HG03575 (cell line): ENCODE measurements at regions not wholly inside any gene's neighbourhood (a gene's known extent, or its start where the extent isn't known, plus 50 kb on each side); places are given as distances from the start of the nearest gene placed in this dataset.

Experiments used
- ATAC-seq: cut with Tn5 transposase; IDR thresholded peaks from one replicate; pipeline ENCODE4 v1.9.1; 2021; ENCODE audit not compliant: unreplicated experiment, insufficient number of reproducible peaks, low FRiP score; ENCODE audit errors: extremely low read depth

- no peak for ATAC-seq
Measured at GRCh38 chr3:25041871-25042584, 386.0 kb upstream of the RARB start.

DNA sequence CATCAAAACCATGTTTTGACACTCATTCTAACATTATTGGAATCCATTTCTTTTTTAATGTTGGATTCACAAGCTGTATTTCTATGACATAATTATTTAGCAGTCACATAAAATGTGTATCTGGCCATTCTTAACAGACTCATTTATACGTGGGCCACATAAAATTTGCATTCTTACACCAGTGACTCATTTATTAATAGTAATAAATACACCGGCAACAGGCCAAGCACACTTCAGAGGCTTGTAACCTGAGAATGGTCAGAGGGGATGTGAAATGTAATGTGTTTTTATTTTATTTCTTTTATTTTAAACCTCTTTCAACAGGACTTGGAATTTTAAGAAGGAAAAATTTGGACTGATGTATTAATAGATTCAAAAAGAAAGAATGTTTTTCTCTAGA, 384.9 kb upstream of the RARB start:
- ATAC-seq: no peak

DNA sequence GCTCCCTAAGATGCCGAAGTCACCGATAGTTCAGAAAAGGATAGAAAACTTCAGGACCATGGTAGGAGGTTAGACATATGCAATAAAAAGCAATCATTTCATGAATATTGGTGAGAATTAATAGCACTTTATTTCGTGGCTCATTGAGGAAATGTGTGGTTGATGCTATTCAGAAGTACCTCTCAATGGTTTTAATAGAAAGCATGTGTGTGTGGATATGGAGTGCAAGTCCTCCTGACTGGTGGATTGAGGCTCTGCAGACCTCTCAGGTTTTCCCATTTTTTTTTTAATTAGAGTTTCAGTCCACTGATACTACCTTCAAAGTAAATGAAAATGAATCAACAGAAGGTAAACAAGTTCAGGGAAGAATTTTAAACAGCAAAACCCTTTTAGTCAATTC, 384.3 kb upstream of the RARB start:
- no peak for ATAC-seq

- no peak for ATAC-seq
Measured at GRCh38 chr3:25044762-25045710, 383.0 kb upstream of the RARB start.

GRCh38 chr3:25046911-25047771, 380.9 kb upstream of the RARB start:
- ATAC-seq: no peak

GRCh38 chr3:25049304-25049703, 378.8 kb upstream of the RARB start:
- no peak for ATAC-seq

- no peak for ATAC-seq
Measured at GRCh38 chr3:25053360-25053759, 374.7 kb upstream of the RARB start.

GRCh38 chr3:25056036-25056755, 371.9 kb upstream of the RARB start:
- ATAC-seq: no peak

DNA sequence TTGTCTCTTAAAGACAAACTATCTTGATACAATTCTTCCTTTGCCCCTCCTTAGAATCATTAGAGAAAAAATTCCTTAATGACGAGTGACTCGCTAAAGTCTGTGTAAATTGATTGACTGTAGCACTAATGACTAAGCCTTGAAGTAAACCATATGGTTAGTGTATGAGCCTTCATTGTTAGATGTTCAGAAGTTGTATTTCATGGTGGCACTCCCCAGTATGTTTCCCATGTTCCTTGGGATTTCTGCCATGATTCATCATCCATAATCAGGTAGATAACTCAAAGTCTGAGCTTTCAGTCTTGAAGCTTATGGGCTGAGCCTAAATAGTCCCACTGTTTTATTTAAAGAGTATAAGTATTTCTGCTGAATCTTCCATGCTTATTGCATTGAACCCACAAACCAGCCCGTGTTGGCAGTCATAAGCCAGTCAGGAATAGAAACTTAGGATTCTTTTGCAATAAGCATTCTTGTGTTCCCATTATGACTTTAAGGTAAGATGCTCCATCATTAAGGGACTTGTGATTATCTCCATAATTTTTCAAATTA, 371.2 kb upstream of the RARB start:
- no peak for ATAC-seq

GRCh38 chr3:25057379-25057778, 370.7 kb upstream of the RARB start:
- no peak for ATAC-seq

DNA sequence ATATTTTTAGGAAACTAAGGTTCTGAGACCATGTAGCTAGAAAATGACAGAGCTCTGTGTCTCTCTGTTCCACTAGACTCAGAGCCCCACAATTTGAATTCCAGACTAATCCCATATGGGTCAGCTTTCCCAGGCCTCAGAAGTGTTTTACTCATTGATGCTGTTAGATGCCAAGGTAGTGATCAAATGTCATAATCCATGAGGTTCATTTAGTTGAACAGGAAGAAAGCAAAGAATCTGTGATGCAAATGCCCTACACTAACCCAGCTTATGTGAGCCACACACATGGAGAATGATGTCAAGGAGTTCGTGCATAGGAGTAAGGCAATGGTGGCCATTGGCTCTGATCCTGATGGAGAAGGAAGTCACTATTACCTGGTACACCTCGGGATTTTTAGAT, 363.4 kb upstream of the RARB start:
- ATAC-seq: no peak

- no peak for ATAC-seq
Measured at GRCh38 chr3:25069970-25070369, 358.1 kb upstream of the RARB start.

- no peak for ATAC-seq
Measured at GRCh38 chr3:25071846-25072245, 356.2 kb upstream of the RARB start.

GRCh38 chr3:25073423-25073822, 354.6 kb upstream of the RARB start:
- ATAC-seq: no peak

DNA sequence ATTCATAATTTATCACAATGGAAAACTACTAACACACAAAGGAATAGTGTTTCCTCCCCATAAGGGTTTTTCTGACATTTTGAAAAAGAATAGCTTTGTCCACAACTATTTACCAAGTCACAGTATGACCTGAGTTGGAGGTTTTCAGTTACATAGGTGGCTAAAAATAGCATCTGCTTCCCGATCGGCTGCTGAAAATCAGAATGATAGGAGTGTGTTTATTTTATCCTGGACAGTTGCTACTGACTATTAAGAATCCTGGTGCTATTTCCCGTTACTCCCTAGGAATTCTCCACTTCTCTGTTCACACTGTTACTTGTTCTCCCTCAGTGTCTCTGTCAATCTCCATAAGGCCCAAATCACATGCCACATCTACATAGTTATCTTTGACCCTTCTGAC, 353.9 kb upstream of the RARB start:
- no peak for ATAC-seq

- no peak for ATAC-seq
Measured at GRCh38 chr3:25080461-25080860, 347.6 kb upstream of the RARB start.

DNA sequence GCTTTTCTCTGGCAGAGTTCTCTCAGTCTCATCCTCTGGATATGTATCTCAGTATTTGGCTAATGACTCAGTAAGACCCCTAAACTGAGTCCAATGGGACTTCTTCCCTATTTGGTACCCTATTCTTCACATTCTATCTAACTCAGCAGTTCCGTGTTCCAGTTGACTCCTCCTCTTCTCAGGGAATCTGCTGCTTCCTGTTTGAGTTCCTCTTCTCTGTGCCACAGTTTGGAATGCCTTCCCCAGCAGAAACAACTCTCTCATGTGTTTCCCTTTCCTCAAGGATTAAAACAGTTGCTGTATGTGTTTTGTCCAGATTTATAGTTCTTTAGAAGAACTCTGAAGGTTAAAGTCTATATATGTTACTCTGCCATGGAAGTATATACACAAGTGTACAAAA, 344.0 kb upstream of the RARB start:
- ATAC-seq: no peak

GRCh38 chr3:25086721-25087120, 341.3 kb upstream of the RARB start:
- ATAC-seq: no peak

DNA sequence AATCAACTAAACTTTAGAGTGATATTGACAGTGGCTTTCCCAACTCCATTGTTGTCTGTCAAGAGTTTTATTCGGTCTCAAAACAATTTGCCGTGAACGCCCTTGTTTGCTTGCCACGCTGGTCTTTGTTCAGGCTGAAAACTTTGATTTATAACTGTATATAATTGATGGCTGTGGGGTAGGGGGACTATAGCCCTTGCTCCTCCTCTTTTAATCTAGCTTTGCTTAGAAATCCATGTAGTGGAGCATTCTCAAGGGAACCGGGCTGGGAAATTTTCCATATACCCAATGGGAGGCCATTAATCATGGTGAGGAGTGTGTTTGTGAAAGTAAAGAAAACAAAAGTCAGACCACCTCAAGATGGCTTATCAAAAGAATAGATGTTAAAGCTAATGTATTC, 339.8 kb upstream of the RARB start:
- no peak for ATAC-seq
